HG03520 (cell line): ENCODE measurements at regions not wholly inside any gene's neighbourhood (a gene's known extent, or its start where the extent isn't known, plus 50 kb on each side); places are given as distances from the start of the nearest gene placed in this dataset.

Source experiments
- ATAC-seq: cut with Tn5 transposase; IDR thresholded peaks from one replicate; pipeline ENCODE4 v1.9.1; 2021; ENCODE audit warnings: mild to moderate bottlenecking, moderate library complexity; ENCODE audit not compliant: unreplicated experiment

DNA sequence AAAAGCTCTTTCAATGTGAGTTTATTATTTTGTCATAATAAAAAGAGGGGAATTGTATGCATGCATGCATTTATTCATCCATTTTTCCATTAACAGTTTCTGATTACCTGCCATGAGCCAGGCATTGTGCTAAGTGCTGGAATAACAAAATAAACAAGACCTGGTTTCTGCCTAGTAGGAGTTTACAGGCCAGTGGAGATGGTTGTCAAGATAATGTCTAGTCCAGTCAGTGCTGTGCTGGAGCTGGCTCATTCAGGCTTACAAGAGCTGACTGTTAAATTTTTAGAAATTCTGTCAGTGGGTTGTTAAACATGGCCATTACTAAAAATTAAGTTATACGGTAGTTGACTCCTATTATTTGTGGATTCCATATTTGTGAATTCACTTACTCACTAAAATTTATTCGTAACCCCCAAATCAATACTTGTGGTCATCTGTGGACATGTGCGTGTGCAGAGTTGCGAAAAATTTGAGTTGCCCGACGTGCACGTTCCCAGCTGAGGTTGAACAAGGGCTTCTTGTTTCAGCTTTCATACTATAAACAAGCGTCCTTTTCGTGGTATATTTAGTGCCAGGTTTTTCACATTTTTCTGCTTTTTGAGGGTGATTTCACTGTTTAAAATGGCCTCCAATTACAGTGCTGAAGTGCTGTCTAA lies 172.3 kb upstream of the RPS6KA3 start:
- ATAC-seq, result no peak

DNA sequence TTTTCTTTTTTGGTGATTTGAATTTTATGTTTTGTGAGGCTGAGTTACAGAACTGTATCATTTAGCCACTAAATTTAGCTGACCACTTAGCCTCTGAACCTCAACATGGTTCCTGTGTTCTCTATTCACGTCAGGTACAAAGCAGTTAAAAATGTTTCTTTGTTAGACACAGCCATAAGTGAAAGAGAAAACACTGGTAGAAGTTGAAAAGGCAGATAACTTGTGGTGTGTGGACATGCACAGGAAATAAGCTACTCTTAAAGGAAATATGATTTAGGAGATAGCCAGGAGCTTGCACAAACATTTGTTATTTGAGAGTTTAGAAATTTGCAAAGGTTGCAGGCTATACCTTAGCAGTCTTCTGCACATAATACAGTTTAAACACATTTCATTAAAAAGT lies 171.0 kb upstream of the RPS6KA3 start:
- no peak for ATAC-seq

DNA sequence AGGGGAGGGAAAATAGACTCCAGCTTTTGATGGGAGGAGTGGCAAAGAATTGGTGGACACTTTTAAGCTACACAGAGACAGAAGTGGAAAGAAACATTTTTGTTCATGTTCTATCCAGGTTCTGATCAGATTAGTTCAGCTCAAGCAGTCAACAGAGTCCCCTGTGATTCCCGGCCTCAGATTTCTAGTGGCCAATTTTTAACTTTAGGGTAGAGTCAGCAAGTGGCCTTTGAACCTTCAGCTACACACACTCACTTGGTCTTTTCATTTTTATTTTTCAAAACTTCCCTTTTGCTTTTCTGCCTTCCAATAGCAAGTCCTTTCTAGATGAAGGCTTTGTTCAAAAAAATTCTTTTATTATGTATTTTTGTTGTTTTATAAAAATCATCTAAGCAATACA lies 169.2 kb upstream of the RPS6KA3 start:
- no peak for ATAC-seq

DNA sequence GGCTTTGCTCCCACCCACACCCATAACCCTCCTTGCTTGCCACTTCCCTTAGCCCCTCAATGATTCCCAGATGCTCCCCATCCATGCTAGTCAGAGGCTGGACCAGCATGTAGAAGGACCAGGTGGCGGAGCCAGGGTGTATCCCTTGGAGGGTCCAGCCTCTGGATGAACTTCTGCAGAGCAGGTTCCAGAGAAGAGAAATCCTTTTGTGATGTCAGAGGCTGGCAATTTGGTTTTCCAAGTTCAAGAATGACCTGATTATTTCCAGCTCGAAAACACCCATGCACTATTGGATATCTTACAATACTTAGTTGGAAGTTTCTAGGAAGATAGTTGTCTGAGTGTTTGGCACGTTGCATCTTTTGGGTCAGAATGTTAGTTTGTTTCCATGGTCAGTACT lies 168.3 kb upstream of the RPS6KA3 start:
- no peak for ATAC-seq

DNA sequence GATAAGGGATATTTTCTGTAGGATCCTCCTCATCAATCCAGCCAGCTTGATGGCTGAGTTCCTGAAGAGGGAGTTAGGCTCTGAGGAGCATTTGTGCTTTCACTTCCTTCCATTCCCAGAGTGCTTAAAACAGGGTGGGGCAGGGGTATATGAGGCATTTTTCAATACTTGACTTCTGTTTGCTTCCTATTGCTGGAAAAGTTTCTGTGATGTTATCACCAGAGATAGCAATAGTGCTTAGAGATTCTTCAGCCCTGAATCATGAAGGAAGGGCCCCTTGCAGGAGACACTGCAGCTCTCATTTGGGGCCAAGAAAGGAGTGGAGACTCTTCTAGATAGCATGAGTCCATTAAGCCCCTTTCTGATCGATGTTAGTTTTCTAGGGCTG lies 166.7 kb upstream of the RPS6KA3 start:
- no peak for ATAC-seq

DNA sequence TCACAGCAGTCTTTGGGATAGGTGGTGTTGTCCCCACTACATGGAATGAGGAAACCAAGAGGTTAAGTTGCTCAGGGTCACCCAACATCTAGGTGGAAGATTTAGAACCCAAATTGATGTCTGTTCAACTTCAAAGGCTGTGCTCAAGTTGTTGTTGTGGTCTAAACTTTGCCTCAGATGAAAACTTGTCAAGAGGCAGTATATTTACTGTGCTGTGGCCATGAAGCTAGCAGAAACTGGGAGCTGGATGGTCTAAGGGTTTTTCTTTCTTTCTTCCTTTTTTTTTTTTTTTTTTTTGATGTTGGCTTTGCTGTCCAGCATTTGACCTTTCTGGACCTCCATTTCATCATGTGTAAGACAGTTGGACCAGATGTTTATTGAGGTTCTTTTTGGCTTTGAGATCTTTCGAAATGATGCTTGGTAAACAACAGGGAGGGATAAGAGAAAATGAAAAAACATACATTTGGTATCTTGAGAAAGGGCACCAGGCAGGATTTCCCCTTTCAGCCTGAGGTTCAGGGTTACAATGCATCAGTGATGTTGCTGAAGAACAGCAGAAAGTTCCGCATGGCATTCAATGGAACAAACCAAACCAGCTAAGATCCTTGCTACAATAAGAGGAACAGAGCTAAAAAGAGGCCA lies 166.2 kb upstream of the RPS6KA3 start:
- ATAC-seq, result no peak

DNA sequence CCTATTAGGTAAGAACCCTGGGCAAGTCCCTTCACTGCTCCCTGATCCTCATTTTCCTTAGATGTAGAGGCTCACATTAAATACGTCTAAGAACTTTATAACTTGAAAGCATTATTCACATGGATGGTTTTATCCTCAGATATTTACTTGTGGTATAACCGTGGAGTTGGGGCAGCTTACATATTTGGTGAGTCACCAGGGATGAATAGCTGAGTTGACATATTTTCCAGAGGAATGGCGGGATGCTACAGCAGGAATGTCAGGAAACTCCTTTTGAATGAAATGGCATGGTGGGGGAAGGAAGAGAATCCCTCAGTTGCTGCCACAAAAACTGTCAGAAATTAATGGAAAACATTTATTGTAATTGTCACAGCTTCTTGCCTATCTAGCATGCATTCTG lies 165.3 kb upstream of the RPS6KA3 start:
- no peak for ATAC-seq

DNA sequence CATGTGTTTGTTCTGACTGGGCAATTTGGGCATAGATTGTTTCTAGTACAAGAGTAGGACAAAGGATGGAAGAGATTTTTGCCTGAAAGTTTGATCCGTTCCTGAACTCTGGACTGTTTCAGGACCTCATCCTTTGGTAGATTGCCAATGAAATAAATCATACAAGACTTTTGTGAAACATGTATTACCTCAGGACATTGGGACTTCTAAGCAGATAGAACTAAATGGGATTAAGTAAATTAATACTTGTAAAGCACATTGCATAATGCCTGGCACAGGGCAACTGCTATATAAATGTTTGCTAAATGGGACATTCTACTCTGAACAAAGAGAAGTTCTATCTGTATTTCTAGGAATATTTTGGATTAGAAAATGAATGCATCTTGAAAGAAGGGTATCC lies 164.8 kb upstream of the RPS6KA3 start:
- no peak for ATAC-seq

DNA sequence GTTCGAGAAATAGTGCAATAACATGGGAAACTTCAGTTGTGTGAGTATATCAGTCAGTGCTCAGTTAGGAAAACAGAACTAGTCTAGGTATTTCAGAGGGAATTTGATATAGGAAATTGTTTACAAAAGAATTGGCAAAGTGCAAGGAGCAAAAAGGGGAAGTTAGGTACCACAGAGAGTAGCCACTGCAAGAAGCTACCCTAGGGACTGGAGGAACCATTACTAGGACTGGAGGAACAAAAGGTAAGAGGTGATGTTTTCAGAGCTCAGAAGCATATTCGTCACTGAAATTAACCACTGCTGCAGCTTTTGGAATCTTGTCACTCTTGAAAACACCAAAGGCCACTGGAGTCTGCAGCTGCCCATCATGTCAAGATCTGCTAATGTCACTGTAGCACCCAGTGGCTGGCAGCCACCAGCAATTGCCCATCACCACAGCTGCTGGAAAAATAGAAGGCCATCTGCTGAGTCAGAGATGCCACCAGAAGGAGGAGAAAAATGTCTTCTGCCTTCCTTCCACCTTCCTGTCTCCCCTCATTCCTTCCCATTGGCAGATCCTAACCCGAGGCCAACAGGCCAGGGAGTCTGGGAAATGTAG lies 160.6 kb upstream of the RPS6KA3 start:
- peak; percentile 56 for ATAC-seq

DNA sequence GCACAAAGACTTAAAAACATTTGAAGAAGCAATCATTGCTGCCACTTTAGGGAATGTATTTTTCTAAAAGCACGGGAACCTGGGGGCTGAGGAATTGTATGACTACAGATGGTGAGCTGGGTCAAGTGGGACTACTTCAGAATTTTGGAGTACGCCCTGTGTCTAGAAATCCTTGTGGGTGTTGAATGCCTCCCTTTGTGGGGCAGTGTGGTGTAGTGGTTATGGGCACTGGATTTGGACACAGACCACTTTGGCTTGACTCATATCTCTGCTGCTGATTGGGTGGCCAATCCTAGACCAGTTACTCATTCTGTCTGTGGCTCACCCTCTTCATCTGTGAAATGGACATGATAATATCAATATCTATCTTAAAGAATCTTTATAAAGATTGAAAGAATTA lies 155.0 kb upstream of the RPS6KA3 start:
- no peak for ATAC-seq

DNA sequence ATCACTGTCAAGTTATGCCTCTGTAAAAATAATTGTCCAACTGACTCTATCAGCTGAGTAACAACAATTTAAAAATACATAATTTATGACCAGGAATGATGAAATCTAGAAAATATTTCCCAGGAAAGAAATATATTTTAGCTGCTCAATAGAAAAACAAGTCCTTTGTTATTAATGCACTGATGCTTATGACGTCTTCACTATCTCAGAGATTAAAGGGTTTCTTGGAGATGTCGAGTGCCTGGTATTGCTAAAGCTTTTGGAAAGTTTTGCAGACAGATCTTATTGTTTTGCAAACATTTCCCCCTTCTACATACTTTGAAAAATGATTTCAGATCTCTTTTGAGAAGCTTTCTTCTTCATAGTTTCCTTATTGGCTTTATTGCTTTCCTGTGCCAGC lies 154.6 kb upstream of the RPS6KA3 start:
- ATAC-seq, result no peak

DNA sequence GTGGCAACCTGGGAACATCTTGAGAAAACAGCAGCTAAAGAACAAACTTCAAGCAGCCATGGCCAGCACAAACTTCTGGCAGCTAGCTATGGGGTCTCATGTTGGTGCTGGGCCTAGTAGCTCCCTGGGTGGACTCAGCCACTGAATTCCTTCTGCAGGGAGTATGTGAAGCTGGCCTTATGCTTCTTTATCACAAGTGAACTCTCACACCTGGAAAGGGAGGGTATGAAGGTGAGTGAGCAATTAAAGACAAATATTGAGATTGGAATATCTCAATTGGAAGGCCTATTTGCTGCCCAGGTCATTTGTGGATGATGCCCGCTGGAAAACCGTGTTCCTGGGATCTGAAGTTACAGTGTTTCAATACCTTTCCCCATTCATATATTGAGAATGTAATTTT lies 153.3 kb upstream of the RPS6KA3 start:
- no peak for ATAC-seq

DNA sequence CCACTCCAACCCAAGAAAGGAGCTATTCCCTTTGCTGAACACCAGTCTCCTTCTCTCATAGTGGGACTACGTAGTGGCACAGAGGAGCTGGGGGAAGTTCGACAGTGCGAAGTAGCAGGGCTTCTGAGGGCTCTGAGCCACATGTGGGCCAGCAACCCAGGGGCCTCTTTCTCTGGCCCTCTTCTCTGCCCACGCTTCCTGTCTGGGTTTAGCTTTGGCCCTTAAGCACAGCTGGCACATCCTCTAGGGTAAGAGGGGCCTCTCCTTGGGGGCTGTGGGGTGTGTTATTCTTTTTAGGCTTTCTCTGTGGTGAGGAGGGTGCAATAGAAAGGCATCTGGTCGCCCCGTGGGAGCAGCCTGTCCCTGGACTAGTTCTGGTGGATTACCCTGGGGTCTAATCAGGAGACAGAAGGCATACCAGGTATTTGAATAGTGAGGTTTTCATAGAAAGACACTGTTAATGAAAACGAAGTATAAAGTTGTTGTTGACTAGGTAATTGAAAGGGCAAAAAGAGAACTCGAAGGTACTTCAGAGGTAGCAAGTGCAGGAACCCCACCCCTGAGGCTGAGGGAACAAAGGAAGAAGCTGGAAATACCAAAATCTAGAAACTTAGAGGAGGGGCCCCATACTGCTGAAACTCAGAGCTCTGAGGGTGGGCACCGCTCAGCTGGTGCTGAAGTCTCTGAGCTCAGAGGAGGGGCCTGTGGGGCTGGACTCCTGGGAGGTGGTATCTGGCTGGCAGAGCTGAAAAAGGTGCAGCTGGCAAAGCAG lies 151.9 kb upstream of the RPS6KA3 start:
- ATAC-seq, result peak; percentile 70

DNA sequence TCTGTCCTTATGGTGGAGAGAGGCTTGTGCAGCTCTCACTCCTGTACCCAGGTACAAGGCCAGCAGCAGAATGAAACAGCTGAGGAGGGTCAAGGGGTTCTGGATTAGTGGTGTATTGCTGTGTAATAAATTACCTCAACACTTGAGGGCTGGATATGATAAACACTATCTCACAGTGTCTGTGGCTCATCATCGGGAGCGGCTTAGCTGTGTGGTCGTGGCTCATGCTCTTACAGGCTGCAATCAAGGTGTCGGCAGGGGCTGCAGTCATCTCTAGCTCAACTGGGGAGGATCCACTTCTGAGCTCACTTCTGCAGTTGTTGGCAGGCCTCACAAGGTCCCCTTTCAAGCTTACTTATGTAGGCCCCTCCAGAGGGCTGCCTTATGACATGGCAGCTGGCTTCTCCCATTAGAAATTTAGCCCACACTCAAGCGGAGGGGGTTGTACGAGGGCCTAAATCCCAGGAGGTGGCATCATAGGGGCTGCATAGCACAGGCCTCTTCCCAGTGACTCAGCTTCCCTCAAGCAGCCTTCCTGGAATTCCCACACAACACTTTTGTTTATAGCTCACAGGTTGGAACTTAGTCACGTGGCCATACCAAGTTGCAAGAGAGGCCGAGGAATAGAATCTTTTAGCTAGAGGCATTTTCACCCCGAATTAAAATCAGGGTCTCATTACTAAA lies 148.2 kb upstream of the RPS6KA3 start:
- no peak for ATAC-seq

DNA sequence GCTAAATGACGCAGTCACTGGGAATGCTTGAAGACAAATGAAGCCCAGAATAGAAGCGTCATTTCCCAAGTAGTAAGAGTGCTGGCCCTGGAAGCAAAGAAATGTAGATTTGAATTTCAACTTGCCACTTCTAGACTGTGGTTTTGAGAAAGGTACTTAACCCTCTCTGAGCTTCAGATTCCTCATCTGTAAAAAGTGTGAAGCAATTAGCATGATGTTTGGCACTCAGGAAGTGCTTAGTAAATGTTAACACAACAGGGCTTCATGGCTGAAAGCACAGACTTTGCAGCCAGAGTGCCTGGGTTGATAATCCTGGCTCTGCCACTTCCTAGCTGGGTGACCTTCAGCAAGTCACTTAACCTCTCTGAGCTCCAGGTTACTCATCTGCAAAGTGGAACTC lies 147.4 kb upstream of the RPS6KA3 start:
- no peak for ATAC-seq

DNA sequence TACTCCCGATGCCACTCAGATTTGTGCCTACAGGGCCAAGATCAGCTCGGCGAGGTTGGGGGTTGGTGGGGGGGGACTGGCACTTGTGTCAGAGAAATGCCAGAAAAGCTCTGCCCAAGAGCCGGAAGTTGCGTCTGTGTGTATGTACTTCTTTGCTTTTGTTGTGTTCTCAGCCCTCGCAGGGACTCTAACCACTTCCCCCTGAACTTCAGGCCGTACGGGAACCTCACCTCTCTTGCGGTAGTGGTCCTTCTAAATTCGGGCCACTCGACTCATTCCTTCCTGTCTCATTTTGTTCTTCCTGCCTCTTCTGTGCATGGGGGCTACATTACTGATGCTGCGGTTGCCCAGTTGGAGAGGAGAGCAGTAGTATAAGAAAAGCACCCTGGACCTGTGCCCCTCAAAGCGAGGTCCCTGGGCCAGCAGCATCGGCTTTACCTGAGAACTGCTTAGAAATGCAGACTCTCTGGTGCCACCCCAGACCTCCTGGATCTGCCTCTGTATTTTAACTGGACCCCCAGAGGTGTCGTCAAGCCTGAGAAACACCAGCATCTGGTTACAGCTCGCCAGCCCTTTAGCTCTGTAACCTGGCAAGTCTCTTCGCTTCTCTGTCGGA lies 146.3 kb upstream of the RPS6KA3 start:
- ATAC-seq, result peak; percentile 78

DNA sequence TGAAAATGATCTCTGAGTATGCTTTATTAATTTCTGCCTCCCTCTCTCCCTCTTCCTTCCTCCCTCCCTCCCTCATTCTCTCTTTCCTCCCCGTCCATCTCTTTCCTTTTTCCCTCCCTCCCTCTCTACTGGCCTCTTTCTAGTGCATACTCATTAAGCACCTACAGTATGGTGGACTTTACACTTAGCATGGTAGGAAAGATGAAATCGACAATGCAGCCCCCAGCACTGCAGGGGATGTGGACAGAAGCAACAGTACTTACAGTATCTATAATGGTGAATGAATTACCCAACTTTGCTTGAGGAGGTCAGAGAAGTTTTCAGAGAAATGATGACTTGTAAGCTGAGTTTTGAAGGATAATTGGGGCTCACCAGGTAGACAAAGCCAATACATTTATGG lies 143.8 kb upstream of the RPS6KA3 start:
- no peak for ATAC-seq

DNA sequence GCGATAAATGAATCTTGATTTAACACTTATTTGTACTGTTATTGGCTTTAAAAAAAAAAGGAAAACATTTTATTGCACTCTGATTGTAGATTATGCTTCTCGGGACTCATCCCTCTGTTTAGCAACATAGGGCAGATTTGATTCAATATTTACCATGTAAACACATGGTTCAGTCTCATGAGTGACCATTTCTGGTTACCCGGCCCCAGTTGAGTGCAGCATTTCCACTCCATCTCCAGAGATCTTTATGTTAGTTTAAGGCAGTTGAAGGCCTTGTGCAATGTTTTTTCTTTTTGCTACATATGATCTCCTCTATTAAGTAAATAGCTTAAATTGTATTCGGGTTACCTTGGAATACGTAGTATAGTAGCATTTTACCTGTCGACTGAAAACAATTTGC lies 143.3 kb upstream of the RPS6KA3 start:
- no peak for ATAC-seq

DNA sequence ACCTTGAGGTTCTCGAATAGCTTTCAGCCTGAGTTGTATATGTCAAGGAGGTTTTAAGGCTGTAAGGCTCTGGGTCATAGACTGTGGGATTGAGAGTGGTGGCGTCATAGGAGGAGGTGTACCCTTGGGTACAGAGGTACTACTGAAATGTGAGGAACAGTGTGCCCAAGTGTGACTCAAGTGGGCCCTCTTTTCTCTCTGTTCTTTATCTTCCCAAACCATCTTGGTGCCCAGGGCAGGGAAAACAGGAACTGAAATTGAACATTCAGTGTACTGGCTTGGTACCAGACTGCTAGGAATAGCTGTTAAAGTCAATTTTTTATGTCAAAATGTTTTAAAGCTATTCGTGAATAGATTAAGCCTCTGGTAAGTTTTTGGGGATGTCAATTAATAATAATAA lies 136.2 kb upstream of the RPS6KA3 start:
- ATAC-seq, result no peak

DNA sequence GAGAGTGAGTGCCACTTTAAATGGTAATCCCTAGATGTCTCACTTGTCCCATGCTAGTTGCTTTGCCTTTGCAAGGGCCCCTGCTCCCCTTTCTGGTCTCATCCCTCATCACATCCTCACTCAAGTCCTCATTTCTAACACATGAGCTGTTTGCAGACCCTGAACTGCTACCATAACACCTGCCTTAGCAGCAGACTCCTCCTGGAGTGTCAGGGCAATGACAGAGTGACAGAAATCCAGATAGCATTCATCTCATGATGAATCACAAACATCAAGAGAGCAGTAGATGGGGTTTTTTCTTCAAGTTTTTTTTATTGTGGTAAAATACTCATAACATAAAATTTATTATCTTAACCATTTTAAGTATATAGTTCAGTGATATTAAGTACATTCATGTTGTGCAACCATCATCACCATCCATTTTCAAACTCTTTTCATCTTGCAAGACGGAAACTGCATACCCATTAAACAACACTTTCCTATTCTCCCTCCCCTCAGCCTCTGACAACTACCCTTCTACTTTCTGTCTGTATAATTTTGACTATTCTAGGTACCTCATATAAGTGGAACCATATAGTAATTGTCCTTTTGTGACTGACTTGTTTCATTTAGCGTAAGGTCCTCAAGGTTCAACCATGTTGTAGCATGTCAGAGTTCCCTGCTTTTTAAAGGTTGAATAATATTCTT lies 133.2 kb upstream of the RPS6KA3 start:
- no peak for ATAC-seq
